ENCODE measurements at regions not wholly inside any gene's neighbourhood (a gene's known extent, or its start where the extent isn't known, plus 50 kb on each side); places are given as distances from the start of the nearest gene placed in this dataset.

GRCh38 chr12:84183576-84183975 lies 729.0 kb downstream of the SLC6A15 start:
- WGBS, 2 donors: 52 to 59% methylated on average over 2 of the region's 2 CpGs
- intact Hi-C loops (cut with DNase I): no loop called here
- no peak overlapping the region for H3K27ac ChIP-seq (ENCODE audit: low read depth in 1 of 2, low read length in 2 of 2)

GRCh38 chr12:84174115-84174514 lies 738.5 kb downstream of the SLC6A15 start:
- H3K4me1 ChIP-seq (ENCODE audit: control insufficient read depth in 1 of 2, insufficient read depth in 2 of 2, low read length in 2 of 2): no peaks in the 10 kb centered on the region
- H3K4me3 ChIP-seq (ENCODE audit: low read length in 2 of 2): no peak overlapping the region
- intact Hi-C loops (cut with DNase I): no loop called here
- no peak overlapping the region for H3K27ac ChIP-seq (ENCODE audit: low read depth in 1 of 2, low read length in 2 of 2)
- no peaks in the 10 kb centered on the region for H3K27me3 ChIP-seq (ENCODE audit: control insufficient read depth in 1 of 2, insufficient read depth in 2 of 2, low read length in 1 of 2)
- no peak for ATAC-seq (ENCODE audit: low FRiP score)
- 93 to 98% methylated on average over 5 of the region's 5 CpGs for WGBS, 2 donors
- no peak for DNase-seq
- H3K36me3 ChIP-seq (ENCODE audit: control insufficient read depth in 1 of 2, insufficient read depth in 2 of 2, low read length in 1 of 2): no peaks in the 10 kb centered on the region
- H3K9me3 ChIP-seq (ENCODE audit: control insufficient read depth, low read length): no peaks in the 10 kb centered on the region

More at GRCh38 chr12:84183576-84183975, 729.0 kb downstream of the SLC6A15 start:
- H3K27me3 ChIP-seq (ENCODE audit: control insufficient read depth in 1 of 2, insufficient read depth in 2 of 2, low read length in 1 of 2): no peaks in the 10 kb centered on the region
- H3K36me3 ChIP-seq (ENCODE audit: control insufficient read depth in 1 of 2, insufficient read depth in 2 of 2, low read length in 1 of 2): no peaks in the 10 kb centered on the region
- no peaks in the 10 kb centered on the region for H3K4me1 ChIP-seq (ENCODE audit: control insufficient read depth in 1 of 2, insufficient read depth in 2 of 2, low read length in 2 of 2)
- DNase-seq: no peak
- H3K9me3 ChIP-seq (ENCODE audit: control insufficient read depth, low read length): no peaks in the 10 kb centered on the region
- ATAC-seq (ENCODE audit: low FRiP score): no peak
- H3K4me3 ChIP-seq (ENCODE audit: low read length in 2 of 2): no peak overlapping the region

GRCh38 chr12:84172823-84173424 lies 739.7 kb downstream of the SLC6A15 start:
- Histone ChIP-seq H3K36me3 (ENCODE audit: control insufficient read depth in 1 of 2, insufficient read depth in 2 of 2, low read length in 1 of 2) (no peaks in the 10 kb centered on the region), H3K9me3 (ENCODE audit: control insufficient read depth, low read length) (no peaks in the 10 kb centered on the region), H3K4me3 (ENCODE audit: low read length in 2 of 2) (no peak overlapping the region), H3K27ac (ENCODE audit: low read depth in 1 of 2, low read length in 2 of 2) (no peak overlapping the region), H3K4me1 (ENCODE audit: control insufficient read depth in 1 of 2, insufficient read depth in 2 of 2, low read length in 2 of 2) (no peaks in the 10 kb centered on the region), H3K27me3 (ENCODE audit: control insufficient read depth in 1 of 2, insufficient read depth in 2 of 2, low read length in 1 of 2) (no peaks in the 10 kb centered on the region)
- WGBS, 2 donors: 62 to 64% methylated on average over 4 of the region's 4 CpGs
- no peak for DNase-seq
- ATAC-seq (ENCODE audit: low FRiP score): peak; percentile 26
- intact Hi-C loops (cut with DNase I): no loop called here

- Histone ChIP-seq H3K27ac (ENCODE audit: low read depth in 1 of 2, low read length in 2 of 2) (no peak overlapping the region), H3K4me1 (ENCODE audit: control insufficient read depth in 1 of 2, insufficient read depth in 2 of 2, low read length in 2 of 2) (no peaks in the 10 kb centered on the region), H3K27me3 (ENCODE audit: control insufficient read depth in 1 of 2, insufficient read depth in 2 of 2, low read length in 1 of 2) (no peaks in the 10 kb centered on the region), H3K4me3 (ENCODE audit: low read length in 2 of 2) (no peak overlapping the region), H3K9me3 (ENCODE audit: control insufficient read depth, low read length) (no peaks in the 10 kb centered on the region), H3K36me3 (ENCODE audit: control insufficient read depth in 1 of 2, insufficient read depth in 2 of 2, low read length in 1 of 2) (no peaks in the 10 kb centered on the region)
- intact Hi-C loops (cut with DNase I): no loop called here
- DNase-seq (no peak), ATAC-seq (ENCODE audit: low FRiP score) (no peak)
- WGBS, 2 donors: 33 to 43% methylated on average over 1 of the region's 1 CpG
Measured at GRCh38 chr12:84166812-84167211, 745.8 kb downstream of the SLC6A15 start.

- no peaks in the 10 kb centered on the region for H3K9me3 ChIP-seq (ENCODE audit: control insufficient read depth, low read length)
- ATAC-seq (ENCODE audit: low FRiP score): no peak
- no peaks in the 10 kb centered on the region for H3K4me1 ChIP-seq (ENCODE audit: control insufficient read depth in 1 of 2, insufficient read depth in 2 of 2, low read length in 2 of 2)
- WGBS, 2 donors: 58 to 59% methylated on average over 2 of the region's 2 CpGs
- intact Hi-C loops (cut with DNase I): no loop called here
- no peak overlapping the region for H3K27ac ChIP-seq (ENCODE audit: low read depth in 1 of 2, low read length in 2 of 2)
- no peak for DNase-seq
- no peaks in the 10 kb centered on the region for H3K36me3 ChIP-seq (ENCODE audit: control insufficient read depth in 1 of 2, insufficient read depth in 2 of 2, low read length in 1 of 2)
- H3K27me3 ChIP-seq (ENCODE audit: control insufficient read depth in 1 of 2, insufficient read depth in 2 of 2, low read length in 1 of 2): no peaks in the 10 kb centered on the region
- no peak overlapping the region for H3K4me3 ChIP-seq (ENCODE audit: low read length in 2 of 2)
Measured at GRCh38 chr12:84165998-84166571, 746.5 kb downstream of the SLC6A15 start.

GRCh38 chr12:84161296-84161695 lies 751.3 kb downstream of the SLC6A15 start:
- no peak overlapping the region for H3K27ac ChIP-seq (ENCODE audit: low read depth in 1 of 2, low read length in 2 of 2)
- no peaks in the 10 kb centered on the region for H3K36me3 ChIP-seq (ENCODE audit: control insufficient read depth in 1 of 2, insufficient read depth in 2 of 2, low read length in 1 of 2)
- no peaks in the 10 kb centered on the region for H3K4me1 ChIP-seq (ENCODE audit: control insufficient read depth in 1 of 2, insufficient read depth in 2 of 2, low read length in 2 of 2)
- ATAC-seq (ENCODE audit: low FRiP score) (no peak), DNase-seq (no peak)
- H3K4me3 ChIP-seq (ENCODE audit: low read length in 2 of 2): no peak overlapping the region
- intact Hi-C loops (cut with DNase I): no loop called here
- H3K9me3 ChIP-seq (ENCODE audit: control insufficient read depth, low read length): no peaks in the 10 kb centered on the region
- WGBS, 2 donors: 22 to 25% methylated on average over 2 of the region's 2 CpGs
- H3K27me3 ChIP-seq (ENCODE audit: control insufficient read depth in 1 of 2, insufficient read depth in 2 of 2, low read length in 1 of 2): no peaks in the 10 kb centered on the region

- H3K4me3 ChIP-seq (ENCODE audit: low read length in 2 of 2): no peak overlapping the region
- DNase-seq: no peak
- H3K27ac ChIP-seq (ENCODE audit: low read depth in 1 of 2, low read length in 2 of 2): no peak overlapping the region
- intact Hi-C loops (cut with DNase I): no loop called here
- ATAC-seq (ENCODE audit: low FRiP score): no peak
- H3K9me3 ChIP-seq (ENCODE audit: control insufficient read depth, low read length): no peaks in the 10 kb centered on the region
- 79 to 87% methylated on average over 1 of the region's 1 CpG for WGBS, 2 donors
- H3K27me3 ChIP-seq (ENCODE audit: control insufficient read depth in 1 of 2, insufficient read depth in 2 of 2, low read length in 1 of 2): no peaks in the 10 kb centered on the region
- no peaks in the 10 kb centered on the region for H3K36me3 ChIP-seq (ENCODE audit: control insufficient read depth in 1 of 2, insufficient read depth in 2 of 2, low read length in 1 of 2)
- no peaks in the 10 kb centered on the region for H3K4me1 ChIP-seq (ENCODE audit: control insufficient read depth in 1 of 2, insufficient read depth in 2 of 2, low read length in 2 of 2)
Measured at GRCh38 chr12:84159260-84159659, 753.3 kb downstream of the SLC6A15 start.

GRCh38 chr12:84157170-84157569 lies 755.4 kb downstream of the SLC6A15 start:
- Histone ChIP-seq H3K27me3 (ENCODE audit: control insufficient read depth in 1 of 2, insufficient read depth in 2 of 2, low read length in 1 of 2) (no peaks in the 10 kb centered on the region), H3K4me3 (ENCODE audit: low read length in 2 of 2) (no peak overlapping the region), H3K27ac (ENCODE audit: low read depth in 1 of 2, low read length in 2 of 2) (no peak overlapping the region), H3K4me1 (ENCODE audit: control insufficient read depth in 1 of 2, insufficient read depth in 2 of 2, low read length in 2 of 2) (no peaks in the 10 kb centered on the region), H3K36me3 (ENCODE audit: control insufficient read depth in 1 of 2, insufficient read depth in 2 of 2, low read length in 1 of 2) (no peaks in the 10 kb centered on the region), H3K9me3 (ENCODE audit: control insufficient read depth, low read length) (no peaks in the 10 kb centered on the region)
- 47 to 51% methylated on average over 1 of the region's 1 CpG for WGBS, 2 donors
- no peak for DNase-seq
- ATAC-seq (ENCODE audit: low FRiP score): no peak
- intact Hi-C loops (cut with DNase I): no loop called here
